ENCODE measurements at regions not wholly inside any gene's neighbourhood (a gene's known extent, or its start where the extent isn't known, plus 50 kb on each side); places are given as distances from the start of the nearest gene placed in this dataset.
"Not testable (repeated sequence)": the region's sequence is repeated elsewhere in the genome, so short reads cannot be mapped to it uniquely, and the experiment has no call there.

GRCh38 chr1:199482426-199482825, 545.1 kb upstream of the NR5A2 start:
- Mint-ChIP-seq H3K4me3 (no peak overlapping the region), H3K27ac (no peak overlapping the region), H3K4me1 (ENCODE audit: low read depth) (no peaks in the 10 kb centered on the region), H3K9me3 (peaks cover 1% of the 10 kb centered on the region), H3K27me3 (no peaks in the 10 kb centered on the region), H3K36me3 (ENCODE audit: low read depth) (no peaks in the 10 kb centered on the region)
- ChIA-PET CTCF (no interaction called here), POLR2A (no interaction called here)
- ATAC-seq (no peak), DNase-seq (no peak)
- TF ChIP-seq CTCF (IDR thresholded peaks at IDR 0.05): no peak
- intact Hi-C loops (cut with micrococcal nuclease): no loop called here

- TF ChIP-seq CTCF (IDR thresholded peaks at IDR 0.05): no peak
- no peak overlapping the region for H3K27ac Mint-ChIP-seq
- no peaks in the 10 kb centered on the region for H3K4me1 Mint-ChIP-seq (ENCODE audit: low read depth)
- ATAC-seq (no peak), DNase-seq (no peak)
- no peaks in the 10 kb centered on the region for H3K27me3 Mint-ChIP-seq
- H3K4me3 Mint-ChIP-seq: no peak overlapping the region
- peaks cover 7% of the 10 kb centered on the region for H3K9me3 Mint-ChIP-seq
- intact Hi-C loops (cut with micrococcal nuclease): no loop called here
- H3K36me3 Mint-ChIP-seq (ENCODE audit: low read depth): peaks cover 3% of the 10 kb centered on the region
- CTCF ChIA-PET: no interaction called here
- POLR2A ChIA-PET: no interaction called here
Measured at GRCh38 chr1:199489594-199489993, 537.9 kb upstream of the NR5A2 start.

- no peak for TF ChIP-seq CTCF (IDR thresholded peaks at IDR 0.05)
- ChIA-PET POLR2A (no interaction called here), CTCF (no interaction called here)
- no peaks in the 10 kb centered on the region for H3K27me3 Mint-ChIP-seq
- H3K9me3 Mint-ChIP-seq: peaks cover 11% of the 10 kb centered on the region
- no peak overlapping the region for H3K27ac Mint-ChIP-seq
- H3K36me3 Mint-ChIP-seq (ENCODE audit: low read depth): peaks cover 3% of the 10 kb centered on the region
- no peak for ATAC-seq
- H3K4me1 Mint-ChIP-seq (ENCODE audit: low read depth): no peaks in the 10 kb centered on the region
- no peak overlapping the region for H3K4me3 Mint-ChIP-seq
- intact Hi-C loops (cut with micrococcal nuclease): no loop called here
- no peak for DNase-seq
Measured at GRCh38 chr1:199490769-199491527, 536.6 kb upstream of the NR5A2 start.

- H3K9me3 Mint-ChIP-seq: peaks cover 10% of the 10 kb centered on the region
- no peak for DNase-seq
- no peak overlapping the region for H3K4me3 Mint-ChIP-seq
- peaks cover 3% of the 10 kb centered on the region for H3K36me3 Mint-ChIP-seq (ENCODE audit: low read depth)
- ChIA-PET CTCF (no interaction called here), POLR2A (no interaction called here)
- intact Hi-C loops (cut with micrococcal nuclease): no loop called here
- no peak overlapping the region for H3K27ac Mint-ChIP-seq
- no peak for TF ChIP-seq CTCF (IDR thresholded peaks at IDR 0.05)
- H3K27me3 Mint-ChIP-seq: peaks cover 2% of the 10 kb centered on the region
- no peak for ATAC-seq
- H3K4me1 Mint-ChIP-seq (ENCODE audit: low read depth): no peaks in the 10 kb centered on the region
Measured at GRCh38 chr1:199495432-199495831, 532.1 kb upstream of the NR5A2 start.

- H3K4me3 Mint-ChIP-seq; DNase-seq; H3K36me3 Mint-ChIP-seq (ENCODE audit: low read depth); intact Hi-C loops (cut with micrococcal nuclease); H3K27ac Mint-ChIP-seq; H3K9me3 Mint-ChIP-seq; H3K4me1 Mint-ChIP-seq (ENCODE audit: low read depth); POLR2A ChIA-PET; ATAC-seq; H3K27me3 Mint-ChIP-seq; CTCF ChIA-PET: not testable (repeated sequence)
Measured at GRCh38 chr1:199498802-199499201, 528.7 kb upstream of the NR5A2 start.

Measured in activated CD8-positive, alpha-beta T cell treated with anti-CD3 and anti-CD28 coated beads for 36 hours (primary cell).